Mesothelial cell of epicardium (in vitro differentiated cells): ENCODE measurements at regions not wholly inside any gene's neighbourhood (a gene's known extent, or its start where the extent isn't known, plus 50 kb on each side); places are given as distances from the start of the nearest gene placed in this dataset.
"Not testable (repeated sequence)": the region's sequence is repeated elsewhere in the genome, so short reads cannot be mapped to it uniquely, and the experiment has no call there.

Experiments
- DNase-seq, 2 experiments: peaks; one replicate each; pipeline ENCODE4 v3.0.0; 2021; ENCODE audit warnings: low spot score in 2 of 2; ENCODE audit not compliant: unreplicated experiment in 2 of 2
- H3K27ac Mint-ChIP-seq: 2 replicates; pipeline ENCODE4 v1.8.0; 2021; ENCODE audit warnings: mixed read lengths
- H3K27me3 Mint-ChIP-seq: 2 replicates; pipeline ENCODE4 v1.8.0; 2021; ENCODE audit warnings: low read depth, mixed read lengths
- H3K36me3 Mint-ChIP-seq: 2 replicates; pipeline ENCODE4 v1.8.0; 2021; ENCODE audit warnings: mixed read lengths
- H3K4me1 Mint-ChIP-seq: 2 replicates; pipeline ENCODE4 v1.8.0; 2021; ENCODE audit warnings: mixed read lengths
- H3K4me3 Mint-ChIP-seq: 2 replicates; pipeline ENCODE4 v1.8.0; 2021; ENCODE audit warnings: mild to moderate bottlenecking, moderate library complexity, mixed read lengths
- H3K9me3 Mint-ChIP-seq: 2 replicates; pipeline ENCODE4 v1.8.0; 2021; ENCODE audit warnings: mixed read lengths
- CTCF ChIP-seq: fragments of 200-600 bp; sonication (generic); IDR thresholded peaks from one replicate; pipeline ENCODE4 v1.5.0; 2021; ENCODE audit warnings: antibody characterized with exemption; ENCODE audit not compliant: unreplicated experiment

- Mint-ChIP-seq H3K4me1 (no peaks in the 10 kb centered on the region), H3K4me3 (no peak overlapping the region), H3K36me3 (no peaks in the 10 kb centered on the region), H3K9me3 (peaks cover 11% of the 10 kb centered on the region), H3K27me3 (no peaks in the 10 kb centered on the region), H3K27ac (no peak overlapping the region)
- no peak for TF ChIP-seq CTCF
- no peak for DNase-seq
Observed at GRCh38 chrX:87941841-87942240, 424.2 kb downstream of the KLHL4 start.

- Mint-ChIP-seq H3K27ac (no peak overlapping the region), H3K9me3 (no peaks in the 10 kb centered on the region), H3K27me3 (no peaks in the 10 kb centered on the region), H3K36me3 (no peaks in the 10 kb centered on the region), H3K4me3 (no peak overlapping the region), H3K4me1 (peaks cover 5% of the 10 kb centered on the region)
- DNase-seq: no peak
- no peak for TF ChIP-seq CTCF
Observed at GRCh38 chrX:87961471-87961870, 443.9 kb downstream of the KLHL4 start.

- no peaks in the 10 kb centered on the region for H3K27me3 Mint-ChIP-seq
- peaks cover 27% of the 10 kb centered on the region for H3K4me1 Mint-ChIP-seq
- no peaks in the 10 kb centered on the region for H3K36me3 Mint-ChIP-seq
- no peak overlapping the region for H3K4me3 Mint-ChIP-seq
- no peak for DNase-seq
- no peaks in the 10 kb centered on the region for H3K9me3 Mint-ChIP-seq
- H3K27ac Mint-ChIP-seq: no peak overlapping the region
- TF ChIP-seq CTCF: no peak
Observed at GRCh38 chrX:87968118-87968517, 450.5 kb downstream of the KLHL4 start.

- Mint-ChIP-seq H3K27ac (peak overlapping the region; percentile 54), H3K9me3 (peaks cover 16% of the 10 kb centered on the region), H3K4me1 (peaks cover 27% of the 10 kb centered on the region)
- not testable (repeated sequence) for H3K27me3 Mint-ChIP-seq, H3K4me3 Mint-ChIP-seq, DNase-seq, H3K36me3 Mint-ChIP-seq
Observed at GRCh38 chrX:87972121-87972520, 454.5 kb downstream of the KLHL4 start.

GRCh38 chrX:87975365-87975764 is 457.8 kb downstream of the KLHL4 start:
- Mint-ChIP-seq H3K27ac (no peak overlapping the region), H3K4me1 (peaks cover 24% of the 10 kb centered on the region), H3K27me3 (no peaks in the 10 kb centered on the region), H3K4me3 (no peak overlapping the region), H3K9me3 (peaks cover 24% of the 10 kb centered on the region), H3K36me3 (no peaks in the 10 kb centered on the region)
- no peak for DNase-seq
- TF ChIP-seq CTCF: no peak

GRCh38 chrX:88007873-88008272 is 490.3 kb downstream of the KLHL4 start:
- H3K27me3 Mint-ChIP-seq, H3K4me1 Mint-ChIP-seq, H3K4me3 Mint-ChIP-seq, H3K36me3 Mint-ChIP-seq, H3K27ac Mint-ChIP-seq, DNase-seq: not testable (repeated sequence)
- peaks cover 30% of the 10 kb centered on the region for H3K9me3 Mint-ChIP-seq

- no peaks in the 10 kb centered on the region for H3K9me3 Mint-ChIP-seq
- no peak for DNase-seq
- H3K27ac Mint-ChIP-seq: no peak overlapping the region
- H3K27me3 Mint-ChIP-seq: no peaks in the 10 kb centered on the region
- H3K4me1 Mint-ChIP-seq: peaks cover 3% of the 10 kb centered on the region
- H3K4me3 Mint-ChIP-seq: no peak overlapping the region
- TF ChIP-seq CTCF: no peak
- H3K36me3 Mint-ChIP-seq: no peaks in the 10 kb centered on the region
Observed at GRCh38 chrX:88024022-88024421, 506.4 kb downstream of the KLHL4 start.
